HG03439 (cell line): ENCODE measurements at regions not wholly inside any gene's neighbourhood (a gene's known extent, or its start where the extent isn't known, plus 50 kb on each side); places are given as distances from the start of the nearest gene placed in this dataset.
"Not testable (repeated sequence)": the region's sequence is repeated elsewhere in the genome, so short reads cannot be mapped to it uniquely, and the experiment has no call there.

Source experiments
- ATAC-seq: cut with Tn5 transposase; IDR thresholded peaks from one replicate; pipeline ENCODE4 v1.9.1; 2021; ENCODE audit warnings: mild to moderate bottlenecking, moderate library complexity; ENCODE audit not compliant: unreplicated experiment

- no peak for ATAC-seq
Measured at GRCh38 chr4:116688536-116688935, 396.8 kb downstream of the TRAM1L1 start.

- no peak for ATAC-seq
Measured at GRCh38 chr4:116668190-116668589, 417.2 kb downstream of the TRAM1L1 start.

DNA sequence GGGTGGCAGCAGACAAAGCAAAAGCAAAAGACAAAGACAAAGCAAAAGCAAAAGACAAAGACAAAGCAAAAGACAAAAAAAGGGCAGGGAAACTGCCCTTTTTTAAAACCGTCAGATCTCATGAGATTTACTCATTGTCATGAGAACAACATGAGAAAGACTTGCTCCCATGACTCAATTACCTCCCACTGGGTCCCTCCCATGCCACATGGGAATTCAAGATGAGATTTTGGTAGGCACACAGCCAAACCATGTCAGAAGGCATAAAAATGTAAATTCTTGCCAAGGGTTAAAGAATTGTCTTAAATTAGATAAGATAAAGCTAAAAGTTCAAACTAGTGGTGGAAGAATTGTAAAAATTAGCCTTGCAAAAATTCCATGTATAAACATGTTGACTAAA is 419.7 kb downstream of the TRAM1L1 start:
- ATAC-seq: no peak

- no peak for ATAC-seq
Measured at GRCh38 chr4:116664198-116664597, 421.2 kb downstream of the TRAM1L1 start.

- ATAC-seq: no peak
Measured at GRCh38 chr4:116639070-116639577, 446.3 kb downstream of the TRAM1L1 start.

GRCh38 chr4:116638592-116638991 is 446.8 kb downstream of the TRAM1L1 start:
- ATAC-seq: no peak

DNA sequence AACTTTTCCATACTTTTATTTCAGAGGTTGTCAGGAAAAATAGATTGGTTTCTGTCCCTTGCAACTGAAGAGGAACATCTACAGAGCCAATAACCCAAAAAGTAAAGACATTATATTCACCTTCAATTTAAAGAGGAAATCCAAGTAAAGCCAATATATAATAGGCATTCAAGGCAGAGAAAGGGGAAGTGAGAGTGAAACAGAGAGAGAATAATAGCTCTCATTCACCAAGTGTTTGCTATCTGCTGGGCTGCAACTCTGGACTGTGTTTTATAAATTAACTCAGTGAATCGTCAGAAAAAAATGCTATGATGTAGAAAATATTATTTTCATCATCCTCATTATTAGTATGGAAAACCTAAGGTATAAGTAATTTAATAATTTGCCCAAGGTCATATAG is 448.5 kb downstream of the TRAM1L1 start:
- peak; percentile 93 for ATAC-seq

DNA sequence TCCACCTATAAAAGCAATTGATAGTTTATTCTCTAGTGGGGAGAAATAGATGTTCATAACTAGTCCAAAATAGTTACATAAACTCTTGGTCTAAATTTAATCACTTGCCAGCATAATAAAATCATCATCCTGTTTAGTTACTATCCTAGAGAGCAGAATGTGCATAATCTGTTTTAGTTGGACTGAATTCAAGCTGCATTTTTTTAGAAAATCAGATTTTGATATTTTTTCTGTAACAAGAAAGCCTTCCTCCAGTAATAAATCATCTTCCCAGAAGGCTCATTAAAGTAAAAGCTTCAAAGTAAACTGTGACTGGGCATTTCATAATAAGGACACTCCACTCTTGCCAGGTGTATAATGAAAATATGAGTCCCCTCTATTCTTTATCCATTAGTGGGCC is 453.1 kb downstream of the TRAM1L1 start:
- no peak for ATAC-seq

DNA sequence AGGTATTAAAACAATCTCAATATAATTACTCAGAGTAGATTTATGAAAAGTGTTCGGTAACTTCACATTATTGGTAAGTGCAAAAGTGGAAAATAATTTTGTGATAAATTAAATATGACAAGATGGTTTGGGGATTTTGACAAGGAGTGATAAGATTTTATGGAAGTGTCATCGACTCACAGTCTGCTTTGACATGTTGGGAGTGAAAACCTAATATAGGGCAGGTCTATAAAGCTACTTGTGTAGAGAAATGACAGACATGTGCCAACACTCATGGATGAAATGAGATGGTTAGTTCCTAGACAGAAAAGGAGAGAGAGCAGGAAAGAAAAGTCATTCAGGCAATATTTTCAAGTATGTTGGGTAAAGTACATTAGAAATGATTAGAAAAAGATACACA is 456.8 kb downstream of the TRAM1L1 start:
- no peak for ATAC-seq

DNA sequence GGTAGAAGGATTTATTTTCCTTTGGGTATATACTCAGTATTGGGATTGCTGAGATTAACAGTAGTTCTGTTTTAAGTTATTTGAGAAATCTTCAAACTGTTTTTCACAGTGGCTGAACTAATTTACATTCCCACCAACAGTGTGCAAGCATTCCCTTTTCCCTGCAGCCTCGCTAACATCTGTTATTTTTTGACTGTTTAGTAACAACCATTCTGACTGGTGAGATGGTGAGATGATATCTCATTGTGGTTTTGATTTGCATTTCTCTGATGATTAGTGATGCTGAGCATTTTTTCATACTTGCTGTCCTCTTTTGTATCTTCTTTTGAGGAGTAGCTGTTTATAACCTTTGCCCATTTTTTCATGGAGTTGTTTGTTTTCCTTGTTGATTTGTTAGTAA is 457.8 kb downstream of the TRAM1L1 start:
- ATAC-seq: no peak

GRCh38 chr4:116619508-116619907 is 465.9 kb downstream of the TRAM1L1 start:
- ATAC-seq: not testable (repeated sequence)

DNA sequence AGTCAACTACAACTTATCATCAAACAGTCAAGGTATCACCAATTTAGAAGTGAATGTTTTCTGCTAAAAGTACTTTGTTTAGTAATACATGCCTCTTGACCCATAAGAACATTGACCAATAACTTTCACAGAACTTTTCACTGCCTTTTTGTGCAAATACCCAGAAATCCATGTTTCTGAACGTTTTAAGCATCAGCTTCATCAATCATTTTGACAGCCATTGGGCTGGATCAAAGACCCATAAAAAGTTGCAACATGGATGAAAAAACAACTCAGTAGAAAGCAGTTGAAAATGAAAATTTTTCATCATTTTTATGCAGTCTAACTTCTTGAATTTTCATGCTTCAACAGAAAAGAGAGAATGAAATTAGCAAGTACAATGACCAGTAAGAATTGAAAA is 466.7 kb downstream of the TRAM1L1 start:
- no peak for ATAC-seq

GRCh38 chr4:116603096-116603495 is 482.3 kb downstream of the TRAM1L1 start:
- ATAC-seq: no peak

DNA sequence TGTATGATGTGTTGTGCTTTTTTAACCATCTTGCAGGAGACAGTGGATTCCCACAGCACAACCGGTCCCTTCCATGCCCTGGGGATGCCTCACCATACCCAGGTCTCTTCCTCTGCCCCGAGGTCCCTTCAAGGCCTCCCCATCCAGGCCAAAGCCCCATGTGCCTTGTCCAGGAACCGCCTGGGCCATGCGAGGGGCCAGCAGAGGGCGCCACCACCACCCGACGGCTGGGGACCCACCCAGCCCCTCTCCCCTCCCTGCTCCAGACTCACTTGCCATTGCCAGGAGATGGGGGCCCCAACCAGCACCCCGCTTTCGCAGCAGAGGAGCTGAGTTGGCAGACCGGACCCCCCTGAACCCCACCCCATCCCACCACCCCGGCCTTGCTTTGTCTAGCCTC is 485.5 kb downstream of the TRAM1L1 start:
- no peak for ATAC-seq

- no peak for ATAC-seq
Measured at GRCh38 chr4:116598980-116599789, 486.2 kb downstream of the TRAM1L1 start.

GRCh38 chr4:116598155-116598979 is 487.0 kb downstream of the TRAM1L1 start:
- no peak for ATAC-seq

DNA sequence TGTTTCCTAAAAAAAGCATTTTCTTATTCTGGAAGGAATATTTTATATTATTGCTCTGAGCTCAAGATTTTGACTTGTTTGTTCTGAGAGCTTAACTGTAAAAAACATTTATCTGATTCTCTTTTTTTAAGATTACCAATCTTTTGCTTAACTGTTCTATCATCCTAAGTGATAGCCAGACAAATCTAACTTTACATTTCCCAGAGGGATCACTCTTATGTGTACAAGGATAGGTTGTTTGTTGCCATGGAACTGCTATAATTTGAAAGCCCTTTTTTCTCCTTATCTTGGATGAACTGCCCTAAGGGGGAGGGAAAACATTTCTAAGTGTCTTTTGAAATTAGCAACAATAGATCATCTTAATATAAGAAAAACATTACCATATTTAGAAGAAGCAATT is 494.7 kb downstream of the TRAM1L1 start:
- no peak for ATAC-seq

GRCh38 chr4:116588783-116589182 is 496.6 kb downstream of the TRAM1L1 start:
- ATAC-seq: no peak

GRCh38 chr4:116585246-116585645 is 500.1 kb downstream of the TRAM1L1 start:
- no peak for ATAC-seq

- no peak for ATAC-seq
Measured at GRCh38 chr4:116577321-116577720, 508.1 kb downstream of the TRAM1L1 start.

GRCh38 chr4:116573540-116573939 is 511.8 kb downstream of the TRAM1L1 start:
- no peak for ATAC-seq

DNA sequence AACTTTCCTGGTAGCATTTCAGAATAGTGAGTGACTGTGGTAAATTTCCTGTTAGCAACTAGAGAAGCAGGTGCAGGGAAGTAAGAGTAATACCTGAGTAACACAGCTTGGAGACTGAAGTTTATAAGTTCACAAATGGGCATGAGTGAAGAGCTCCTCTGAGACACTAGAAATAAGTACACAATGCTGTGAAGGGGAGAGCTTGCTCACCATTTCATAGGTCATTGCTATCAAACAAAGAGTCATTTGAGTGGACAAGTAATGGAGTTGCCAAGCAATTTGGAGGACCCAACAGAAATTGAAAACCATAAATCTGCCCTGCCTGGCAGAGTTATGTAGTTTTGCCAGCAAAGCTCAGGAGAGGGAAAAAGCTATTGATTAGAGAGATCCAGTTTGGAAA is 523.6 kb downstream of the TRAM1L1 start:
- ATAC-seq: no peak
